ENCODE measurements at regions not wholly inside any gene's neighbourhood (a gene's known extent, or its start where the extent isn't known, plus 50 kb on each side); places are given as distances from the start of the nearest gene placed in this dataset.

- TF ChIP-seq CTCF (IDR thresholded peaks at IDR 0.05) = no peak
- no peak for TF ChIP-seq REST (IDR thresholded peaks at IDR 0.05; ENCODE audit: insufficient read depth in 1 of 2, low read depth in 2 of 2, low read length in 1 of 2)
- TF ChIP-seq SIN3A (IDR thresholded peaks at IDR 0.05; ENCODE audit: borderline replicate concordance, insufficient read depth, low read depth, low read length) = no peak
- no peak for TF ChIP-seq POLR2AphosphoS5 (IDR thresholded peaks at IDR 0.05; ENCODE audit: low read depth, low read length)
- TF ChIP-seq TCF7L2 (IDR thresholded peaks at IDR 0.05; ENCODE audit: low read depth, low read length) = no peak
Observed at GRCh38 chrX:10855845-10856244, 235.5 kb upstream of the MID1 start.

All from Panc1 (cell line).